Progenitor cell of endocrine pancreas (in vitro differentiated cells): ENCODE measurements at regions not wholly inside any gene's neighbourhood (a gene's known extent, or its start where the extent isn't known, plus 50 kb on each side); places are given as distances from the start of the nearest gene placed in this dataset.

Experiments
- DNase-seq: peaks from one replicate; pipeline ENCODE4 v3.0.0; 2021; ENCODE audit warnings: low spot score; ENCODE audit not compliant: unreplicated experiment
- H3K27ac Mint-ChIP-seq: 2 replicates; pipeline ENCODE4 v1.8.0; 2021; ENCODE audit warnings: mild to moderate bottlenecking, moderate library complexity, mixed read lengths
- H3K27me3 Mint-ChIP-seq: 2 replicates; pipeline ENCODE4 v1.8.0; 2021; ENCODE audit warnings: mixed read lengths
- H3K36me3 Mint-ChIP-seq: 2 replicates; pipeline ENCODE4 v1.8.0; 2022; ENCODE audit warnings: mixed read lengths; ENCODE audit not compliant: insufficient read depth
- H3K4me1 Mint-ChIP-seq: 2 replicates; pipeline ENCODE4 v1.8.0; 2021; ENCODE audit warnings: low read depth, mixed read lengths
- H3K4me3 Mint-ChIP-seq: 2 replicates; pipeline ENCODE4 v1.8.0; 2021; ENCODE audit warnings: low read depth, mild to moderate bottlenecking, moderate library complexity, mixed read lengths
- H3K9me3 Mint-ChIP-seq: 2 replicates; pipeline ENCODE4 v1.8.0; 2021; ENCODE audit warnings: low read depth, mixed read lengths
- TF ChIP-seq, protein P1 (sequence below): fragments of 200-600 bp; sonication (generic); IDR thresholded peaks from one replicate; pipeline ENCODE4 v1.5.0; 2021; ENCODE audit warnings: antibody characterized with exemption, mild to moderate bottlenecking; ENCODE audit not compliant: unreplicated experiment

DNA sequence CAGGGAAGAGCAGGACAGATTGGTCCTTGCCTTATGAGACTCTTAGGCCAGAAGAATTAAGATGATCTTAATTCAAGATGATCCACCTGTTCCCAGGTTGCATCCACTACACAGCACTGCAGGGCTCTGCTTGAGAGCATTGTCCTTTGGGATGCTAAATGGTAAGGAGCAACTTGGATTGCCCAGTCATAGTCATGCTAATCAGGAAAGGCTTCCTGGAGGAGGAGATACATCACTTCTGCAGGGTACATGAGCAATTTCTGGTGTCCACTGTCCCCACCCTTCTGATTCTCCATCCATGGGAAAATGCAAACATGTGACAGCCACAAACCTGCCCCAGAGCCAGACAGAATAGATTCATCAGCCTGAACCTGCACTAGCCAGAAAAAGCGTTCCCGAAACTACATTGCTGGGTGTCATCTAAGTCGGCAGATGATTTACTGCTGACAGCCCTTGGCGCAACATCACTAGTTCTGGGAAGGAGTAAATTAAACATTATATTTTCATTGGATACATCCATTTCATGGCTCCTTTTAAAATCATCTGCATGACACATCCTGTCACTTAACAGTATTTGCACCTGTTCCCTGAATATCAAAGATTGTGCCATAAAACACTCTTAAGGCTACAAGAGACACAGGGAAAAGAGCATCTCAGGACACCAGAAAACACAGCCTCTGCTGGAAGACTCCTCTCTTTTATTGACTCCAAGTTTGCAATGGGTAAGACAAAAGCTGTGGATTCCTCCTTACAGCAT is 282.2 kb downstream of the MAF start:
- Mint-ChIP-seq H3K27me3 (peaks cover 39% of the 10 kb centered on the region), H3K9me3 (no peaks in the 10 kb centered on the region), H3K27ac (no peak overlapping the region), H3K4me3 (no peak overlapping the region), H3K4me1 (no peaks in the 10 kb centered on the region), H3K36me3 (no peaks in the 10 kb centered on the region)
- TF ChIP-seq, protein P1, sequence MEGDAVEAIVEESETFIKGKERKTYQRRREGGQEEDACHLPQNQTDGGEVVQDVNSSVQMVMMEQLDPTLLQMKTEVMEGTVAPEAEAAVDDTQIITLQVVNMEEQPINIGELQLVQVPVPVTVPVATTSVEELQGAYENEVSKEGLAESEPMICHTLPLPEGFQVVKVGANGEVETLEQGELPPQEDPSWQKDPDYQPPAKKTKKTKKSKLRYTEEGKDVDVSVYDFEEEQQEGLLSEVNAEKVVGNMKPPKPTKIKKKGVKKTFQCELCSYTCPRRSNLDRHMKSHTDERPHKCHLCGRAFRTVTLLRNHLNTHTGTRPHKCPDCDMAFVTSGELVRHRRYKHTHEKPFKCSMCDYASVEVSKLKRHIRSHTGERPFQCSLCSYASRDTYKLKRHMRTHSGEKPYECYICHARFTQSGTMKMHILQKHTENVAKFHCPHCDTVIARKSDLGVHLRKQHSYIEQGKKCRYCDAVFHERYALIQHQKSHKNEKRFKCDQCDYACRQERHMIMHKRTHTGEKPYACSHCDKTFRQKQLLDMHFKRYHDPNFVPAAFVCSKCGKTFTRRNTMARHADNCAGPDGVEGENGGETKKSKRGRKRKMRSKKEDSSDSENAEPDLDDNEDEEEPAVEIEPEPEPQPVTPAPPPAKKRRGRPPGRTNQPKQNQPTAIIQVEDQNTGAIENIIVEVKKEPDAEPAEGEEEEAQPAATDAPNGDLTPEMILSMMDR: no peak
- no peak for DNase-seq

DNA sequence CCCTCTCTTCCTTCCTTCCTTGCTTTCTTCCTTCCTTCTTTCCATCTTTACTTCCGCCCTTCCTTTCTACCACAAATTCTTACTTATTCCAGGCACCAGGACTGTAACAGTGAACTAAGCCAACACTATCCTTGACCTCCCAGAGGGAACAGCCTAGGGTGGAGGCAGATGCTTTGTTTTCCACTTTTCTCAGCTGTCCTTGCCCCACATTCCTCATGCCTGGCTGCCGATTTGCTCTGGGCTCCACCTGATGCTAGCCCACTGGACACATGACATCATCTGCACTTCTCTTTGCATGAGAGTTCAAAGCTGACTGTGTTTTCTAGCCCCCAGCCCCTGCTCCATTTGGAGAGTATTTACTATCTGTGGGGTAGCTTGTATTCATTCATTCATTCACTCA is 283.0 kb downstream of the MAF start:
- no peak overlapping the region for H3K27ac Mint-ChIP-seq
- no peak overlapping the region for H3K4me3 Mint-ChIP-seq
- peaks cover 2% of the 10 kb centered on the region for H3K4me1 Mint-ChIP-seq
- H3K27me3 Mint-ChIP-seq: peaks cover 43% of the 10 kb centered on the region
- no peak for DNase-seq
- H3K36me3 Mint-ChIP-seq: no peaks in the 10 kb centered on the region
- TF ChIP-seq, protein P1: no peak
- no peaks in the 10 kb centered on the region for H3K9me3 Mint-ChIP-seq

DNA sequence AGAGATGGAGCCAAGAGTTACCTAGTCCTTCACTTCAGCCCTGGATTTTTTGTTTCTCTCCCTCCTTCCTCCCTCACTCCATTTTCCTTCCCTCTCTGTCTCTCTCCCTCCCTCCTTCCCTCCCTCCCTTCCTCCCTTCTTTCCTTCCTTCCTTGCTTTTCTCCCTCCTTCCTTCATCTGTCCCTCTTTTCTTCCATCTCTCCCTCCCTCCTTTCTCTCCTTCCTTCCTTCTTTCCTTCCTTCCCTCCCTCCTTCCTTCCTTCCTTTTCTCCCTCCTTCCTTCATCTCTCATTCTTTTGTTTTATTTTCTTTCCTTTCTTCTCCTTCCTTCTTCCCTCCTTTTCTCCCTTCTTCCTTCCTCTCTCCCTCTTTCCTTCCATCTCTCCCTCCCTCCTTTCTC is 283.5 kb downstream of the MAF start:
- Mint-ChIP-seq H3K27ac (no peak overlapping the region), H3K4me1 (peaks cover 4% of the 10 kb centered on the region), H3K9me3 (no peaks in the 10 kb centered on the region), H3K27me3 (peaks cover 46% of the 10 kb centered on the region), H3K4me3 (no peak overlapping the region), H3K36me3 (no peaks in the 10 kb centered on the region)
- TF ChIP-seq, protein P1: no peak
- no peak for DNase-seq

DNA sequence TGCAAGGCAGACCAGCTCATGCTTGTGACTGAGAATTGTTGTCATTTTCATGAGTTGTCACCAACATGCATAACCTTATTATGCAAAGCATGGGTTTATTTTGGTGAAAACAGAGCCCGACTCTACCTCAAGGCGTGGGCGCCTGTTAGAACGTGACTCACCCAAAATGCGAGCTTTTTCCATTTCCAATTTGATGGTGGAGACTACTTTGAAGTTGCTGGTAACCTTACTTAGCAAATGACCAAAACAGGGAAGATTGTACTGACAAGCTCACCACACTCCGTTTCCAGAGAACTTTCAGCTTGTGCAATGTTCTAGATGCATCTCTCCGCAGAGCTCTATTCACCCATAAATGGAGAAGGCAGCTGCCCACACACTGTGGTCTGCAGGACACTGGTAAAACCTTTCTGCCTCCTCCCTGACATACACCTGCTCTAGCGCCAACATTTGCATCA is 284.5 kb downstream of the MAF start:
- TF ChIP-seq, protein P1: no peak
- Mint-ChIP-seq H3K27me3 (peaks cover 47% of the 10 kb centered on the region), H3K4me3 (no peak overlapping the region), H3K36me3 (no peaks in the 10 kb centered on the region), H3K4me1 (peaks cover 8% of the 10 kb centered on the region), H3K27ac (no peak overlapping the region), H3K9me3 (no peaks in the 10 kb centered on the region)
- DNase-seq: no peak

DNA sequence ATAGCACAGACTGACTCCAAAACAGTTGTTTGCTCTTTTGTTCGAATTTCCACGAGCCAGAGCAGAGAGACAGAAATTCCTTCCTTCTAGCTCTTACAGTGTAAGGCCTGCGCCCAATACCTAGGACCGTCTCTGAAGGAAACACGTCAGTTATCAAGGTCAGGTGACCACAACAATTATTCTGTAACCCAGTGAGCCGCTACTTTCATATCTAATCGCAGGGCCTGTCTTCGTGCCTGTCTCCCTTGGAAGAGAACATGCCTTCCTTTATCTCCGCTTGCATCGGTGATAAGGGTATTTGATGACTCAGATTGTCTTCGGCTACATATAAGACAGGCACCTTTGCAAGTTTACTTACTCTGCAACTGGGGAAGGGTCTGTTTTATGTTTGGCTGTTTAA is 288.0 kb downstream of the MAF start:
- H3K27me3 Mint-ChIP-seq: peaks cover 33% of the 10 kb centered on the region
- H3K27ac Mint-ChIP-seq: no peak overlapping the region
- no peak for DNase-seq
- TF ChIP-seq, protein P1: no peak
- no peaks in the 10 kb centered on the region for H3K9me3 Mint-ChIP-seq
- H3K36me3 Mint-ChIP-seq: no peaks in the 10 kb centered on the region
- peaks cover 15% of the 10 kb centered on the region for H3K4me1 Mint-ChIP-seq
- H3K4me3 Mint-ChIP-seq: no peak overlapping the region
